ENCODE measurements at regions not wholly inside any gene's neighbourhood (a gene's known extent, or its start where the extent isn't known, plus 50 kb on each side); places are given as distances from the start of the nearest gene placed in this dataset.

DNA sequence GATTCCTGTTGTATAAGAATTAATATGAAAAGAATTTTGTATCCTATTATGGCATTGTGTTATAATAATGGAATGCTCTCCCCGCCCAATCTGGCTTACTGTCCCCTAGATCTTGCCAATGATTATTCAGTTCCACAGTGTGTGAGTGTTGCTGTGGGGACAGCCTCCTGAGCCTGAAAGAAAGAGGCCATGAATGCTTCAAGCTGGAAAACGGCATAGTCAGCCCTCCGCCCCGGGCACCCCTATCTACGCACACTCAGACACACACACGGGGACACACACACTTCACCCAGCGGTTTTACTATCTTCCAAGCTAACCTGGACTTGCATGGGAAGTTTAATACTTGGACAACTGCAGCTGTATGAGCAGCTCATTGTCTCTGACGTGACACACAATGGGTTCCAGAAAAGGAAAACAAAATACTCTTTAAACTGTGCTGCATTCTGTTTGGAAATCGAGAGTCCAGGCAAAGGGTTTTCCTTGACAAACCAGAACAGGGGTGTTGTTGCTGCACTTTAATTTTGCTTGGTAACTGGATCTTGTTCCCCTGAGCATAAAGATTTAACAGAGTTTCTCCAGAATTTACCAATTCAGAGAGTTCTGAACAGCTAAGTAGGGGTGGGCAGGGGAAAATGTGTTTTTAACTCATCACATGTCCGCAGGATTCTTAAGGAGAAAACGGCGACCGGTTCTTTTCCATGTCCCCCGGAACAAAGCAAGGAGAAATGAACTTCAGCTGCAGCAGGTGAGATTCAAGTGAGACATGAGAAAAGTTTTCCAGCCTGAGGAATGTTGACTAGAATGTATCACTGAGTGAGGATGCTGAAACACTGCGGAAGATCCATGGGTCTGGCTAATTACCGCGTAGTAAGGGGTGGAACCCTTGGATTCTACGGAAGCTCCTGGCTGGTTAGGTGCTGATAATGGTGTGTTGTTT lies 472.9 kb downstream of the FOXO1 start:
- no peak for DNase-seq (ENCODE audit: extremely low read depth, low read depth)

DNA sequence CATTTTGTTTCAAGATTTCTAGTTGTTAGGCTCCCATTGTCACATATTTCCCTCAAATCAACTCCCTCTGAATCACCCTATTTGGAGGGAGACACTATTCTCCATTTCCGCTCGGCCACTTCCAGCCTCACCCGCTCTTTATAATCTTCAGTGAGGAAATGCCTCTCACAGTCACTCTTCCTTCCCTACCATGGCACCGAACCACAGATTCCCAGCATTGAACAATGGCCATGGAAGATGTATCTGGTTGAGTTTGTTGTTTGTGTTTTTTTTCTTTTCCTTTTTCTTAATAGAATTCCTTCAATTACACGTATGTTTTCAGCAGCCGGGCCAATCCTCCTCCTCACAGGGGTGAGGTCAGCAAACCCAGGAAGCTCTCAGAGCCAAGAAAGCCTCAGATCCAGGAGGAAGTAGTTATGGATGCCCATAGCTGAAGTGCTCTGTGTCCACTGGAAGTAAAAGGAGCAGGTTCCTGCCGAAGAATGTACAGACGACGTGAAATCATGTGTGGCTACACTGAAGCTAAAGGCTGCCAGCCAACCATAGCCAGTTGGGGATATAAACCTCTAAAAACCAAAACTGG lies 472.1 kb downstream of the FOXO1 start:
- TF ChIP-seq, protein P1, sequence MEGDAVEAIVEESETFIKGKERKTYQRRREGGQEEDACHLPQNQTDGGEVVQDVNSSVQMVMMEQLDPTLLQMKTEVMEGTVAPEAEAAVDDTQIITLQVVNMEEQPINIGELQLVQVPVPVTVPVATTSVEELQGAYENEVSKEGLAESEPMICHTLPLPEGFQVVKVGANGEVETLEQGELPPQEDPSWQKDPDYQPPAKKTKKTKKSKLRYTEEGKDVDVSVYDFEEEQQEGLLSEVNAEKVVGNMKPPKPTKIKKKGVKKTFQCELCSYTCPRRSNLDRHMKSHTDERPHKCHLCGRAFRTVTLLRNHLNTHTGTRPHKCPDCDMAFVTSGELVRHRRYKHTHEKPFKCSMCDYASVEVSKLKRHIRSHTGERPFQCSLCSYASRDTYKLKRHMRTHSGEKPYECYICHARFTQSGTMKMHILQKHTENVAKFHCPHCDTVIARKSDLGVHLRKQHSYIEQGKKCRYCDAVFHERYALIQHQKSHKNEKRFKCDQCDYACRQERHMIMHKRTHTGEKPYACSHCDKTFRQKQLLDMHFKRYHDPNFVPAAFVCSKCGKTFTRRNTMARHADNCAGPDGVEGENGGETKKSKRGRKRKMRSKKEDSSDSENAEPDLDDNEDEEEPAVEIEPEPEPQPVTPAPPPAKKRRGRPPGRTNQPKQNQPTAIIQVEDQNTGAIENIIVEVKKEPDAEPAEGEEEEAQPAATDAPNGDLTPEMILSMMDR (IDR thresholded peaks at IDR 0.05; ENCODE audit: low read depth, low read length): no peak
- no peak for DNase-seq (ENCODE audit: extremely low read depth, low read depth)

More for the DNA sequence above, 472.9 kb downstream of the FOXO1 start:
- TF ChIP-seq, protein P1 (IDR thresholded peaks at IDR 0.05; ENCODE audit: low read depth, low read length): no peak

DNA sequence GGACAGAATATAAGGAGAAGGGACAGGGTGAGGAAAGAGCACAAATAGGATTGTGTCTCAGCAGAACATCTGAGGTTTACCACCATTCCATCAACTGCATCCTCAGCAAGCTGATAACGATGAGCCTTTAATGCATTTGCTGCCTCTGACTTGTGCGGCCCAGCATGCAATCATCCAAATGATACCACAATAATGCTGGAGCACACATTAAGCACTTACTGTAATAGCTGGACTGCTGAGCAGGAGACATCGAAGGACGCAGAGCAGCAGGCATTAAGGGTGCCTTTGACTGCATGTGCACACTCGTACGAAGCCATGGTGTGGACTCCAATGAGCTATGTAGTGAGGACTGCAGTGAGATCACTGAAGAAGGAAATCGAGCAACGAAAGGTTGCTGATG lies 469.4 kb downstream of the FOXO1 start:
- TF ChIP-seq, protein P1 (IDR thresholded peaks at IDR 0.05; ENCODE audit: low read depth, low read length): no peak
- DNase-seq (ENCODE audit: extremely low read depth, low read depth): no peak

DNA sequence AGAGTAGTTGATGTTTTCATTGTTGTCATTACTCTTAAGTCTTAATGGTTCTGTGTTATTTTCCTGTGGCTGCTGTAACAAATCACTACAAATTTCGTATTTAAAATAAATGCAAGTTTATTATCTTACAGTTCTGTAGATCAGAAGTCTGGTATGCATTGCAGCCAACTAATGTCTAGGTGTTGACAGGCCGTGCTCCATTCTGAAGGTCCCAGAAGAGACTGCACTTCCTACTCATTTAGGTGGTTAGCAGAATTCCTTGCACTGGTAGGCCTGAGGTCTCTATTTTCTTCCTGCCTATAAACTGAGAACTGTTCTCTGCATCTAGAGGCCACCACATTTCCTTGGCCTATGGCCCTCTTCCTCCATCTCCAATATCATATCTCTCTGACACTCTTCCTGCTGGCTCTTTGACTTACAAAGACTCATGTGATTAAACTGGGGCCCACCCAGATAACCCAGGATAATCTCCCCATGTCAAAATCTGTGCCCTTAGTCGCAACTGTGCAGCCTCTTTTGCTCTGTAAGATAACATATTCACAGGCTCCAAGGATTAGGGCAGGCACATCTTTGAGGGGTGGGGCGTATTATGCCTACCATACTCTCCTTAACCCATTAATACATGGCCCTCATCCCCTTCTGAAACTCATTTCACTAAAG lies 468.4 kb downstream of the FOXO1 start:
- TF ChIP-seq, protein P1 (IDR thresholded peaks at IDR 0.05; ENCODE audit: low read depth, low read length): no peak

DNA sequence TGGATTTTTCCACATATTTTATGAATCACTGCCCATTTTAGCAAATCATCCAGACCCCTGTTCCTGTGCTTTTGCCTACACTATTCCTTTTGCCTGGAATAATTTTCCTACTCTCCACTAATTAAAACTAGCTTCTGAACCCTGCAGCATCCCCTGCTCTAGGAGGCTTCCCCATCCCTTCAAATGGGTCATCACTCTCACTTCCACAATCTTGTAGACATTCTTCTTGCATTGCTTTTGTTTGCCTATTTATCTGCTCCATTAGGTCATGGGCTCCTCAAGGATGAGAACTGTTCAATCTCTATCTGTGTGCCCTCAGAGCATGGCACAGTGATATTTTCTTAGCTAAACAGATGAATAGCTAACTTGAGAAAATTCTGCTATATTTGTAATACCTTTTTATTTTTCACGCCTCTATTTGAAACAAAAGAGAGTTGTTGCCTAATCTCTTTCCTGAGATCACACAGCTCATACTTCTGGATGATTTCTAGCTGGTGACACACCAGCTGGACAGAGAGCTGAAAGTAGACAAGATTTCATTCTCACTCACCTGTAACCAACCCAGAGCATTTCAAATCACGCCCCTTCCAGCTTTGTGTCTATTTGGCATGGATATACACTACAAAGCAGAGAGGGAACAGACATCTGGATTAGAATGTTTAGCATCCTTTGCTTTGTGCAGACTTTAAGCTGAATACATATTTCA lies 466.0 kb downstream of the FOXO1 start:
- TF ChIP-seq, protein P1 (IDR thresholded peaks at IDR 0.05; ENCODE audit: low read depth, low read length): no peak
- no peak for DNase-seq (ENCODE audit: extremely low read depth, low read depth)

More for the DNA sequence above, 468.4 kb downstream of the FOXO1 start:
- DNase-seq (ENCODE audit: extremely low read depth, low read depth): no peak

DNA sequence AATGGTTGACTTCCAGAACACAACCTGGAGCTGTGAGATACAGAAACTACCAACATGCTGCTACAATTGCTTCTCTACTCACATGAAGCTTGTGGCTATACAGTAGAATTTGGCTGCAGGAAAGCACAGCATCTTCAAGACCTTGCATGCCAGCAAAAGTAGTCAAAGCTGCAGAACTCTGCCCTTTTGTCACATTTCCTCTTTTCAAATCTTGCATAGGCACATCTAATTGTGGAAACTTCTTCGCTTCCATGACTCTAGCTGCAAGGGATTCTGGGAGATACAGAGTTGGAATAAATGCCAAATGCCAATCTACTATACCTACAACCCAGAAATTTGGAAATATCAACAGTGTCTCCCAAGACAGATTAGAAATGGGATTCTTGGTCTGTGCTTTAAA lies 462.2 kb downstream of the FOXO1 start:
- TF ChIP-seq, protein P1 (IDR thresholded peaks at IDR 0.05; ENCODE audit: low read depth, low read length): no peak
- DNase-seq (ENCODE audit: extremely low read depth, low read depth): no peak
